ENCODE measurements at regions not wholly inside any gene's neighbourhood (a gene's known extent, or its start where the extent isn't known, plus 50 kb on each side); places are given as distances from the start of the nearest gene placed in this dataset.

GRCh38 chrX:25158635-25159034 is 142.9 kb upstream of the ARX start:
- H3K36me3 ChIP-seq: no peaks in the 10 kb centered on the region
- no peak overlapping the region for H3K27ac ChIP-seq
- TF ChIP-seq CTCF (IDR thresholded peaks at IDR 0.05): no peak
- TF ChIP-seq POLR2A (IDR thresholded peaks at IDR 0.05): no peak
- no peaks in the 10 kb centered on the region for H3K27me3 ChIP-seq
- H3K9me3 ChIP-seq: no peaks in the 10 kb centered on the region
- DNase-seq: no peak
- no peaks in the 10 kb centered on the region for H3K4me1 ChIP-seq
- H3K4me3 ChIP-seq: no peak overlapping the region

- DNase-seq: no peak
- TF ChIP-seq POLR2A (IDR thresholded peaks at IDR 0.05) (no peak), CTCF (IDR thresholded peaks at IDR 0.05) (no peak)
- Histone ChIP-seq H3K4me1 (no peaks in the 10 kb centered on the region), H3K27ac (no peak overlapping the region), H3K36me3 (no peaks in the 10 kb centered on the region), H3K27me3 (no peaks in the 10 kb centered on the region), H3K9me3 (no peaks in the 10 kb centered on the region), H3K4me3 (no peak overlapping the region)
These were observed 141.1 kb upstream of the ARX start for GRCh38 chrX:25156832-25157231.

- Histone ChIP-seq H3K9me3 (no peaks in the 10 kb centered on the region), H3K36me3 (no peaks in the 10 kb centered on the region), H3K27me3 (no peaks in the 10 kb centered on the region), H3K4me3 (no peak overlapping the region), H3K27ac (no peak overlapping the region), H3K4me1 (no peaks in the 10 kb centered on the region)
- no peak for DNase-seq
- TF ChIP-seq POLR2A (IDR thresholded peaks at IDR 0.05) (no peak), CTCF (IDR thresholded peaks at IDR 0.05) (no peak)
These were observed 140.6 kb upstream of the ARX start for GRCh38 chrX:25156323-25156722.

- no peak for TF ChIP-seq CTCF (IDR thresholded peaks at IDR 0.05)
- no peak for TF ChIP-seq POLR2A (IDR thresholded peaks at IDR 0.05)
- Histone ChIP-seq H3K4me3 (no peak overlapping the region), H3K36me3 (no peaks in the 10 kb centered on the region), H3K4me1 (no peaks in the 10 kb centered on the region), H3K27me3 (no peaks in the 10 kb centered on the region), H3K27ac (no peak overlapping the region), H3K9me3 (no peaks in the 10 kb centered on the region)
- DNase-seq: no peak
These were observed 138.4 kb upstream of the ARX start for GRCh38 chrX:25154168-25154567.

GRCh38 chrX:25151749-25152148 is 136.0 kb upstream of the ARX start:
- H3K27me3 ChIP-seq: no peaks in the 10 kb centered on the region
- H3K4me1 ChIP-seq: no peaks in the 10 kb centered on the region
- no peaks in the 10 kb centered on the region for H3K36me3 ChIP-seq
- no peak overlapping the region for H3K4me3 ChIP-seq
- TF ChIP-seq CTCF (IDR thresholded peaks at IDR 0.05) (no peak), POLR2A (IDR thresholded peaks at IDR 0.05) (no peak)
- H3K27ac ChIP-seq: no peak overlapping the region
- no peak for DNase-seq
- no peaks in the 10 kb centered on the region for H3K9me3 ChIP-seq
